ENCODE measurements at regions not wholly inside any gene's neighbourhood (a gene's known extent, or its start where the extent isn't known, plus 50 kb on each side); places are given as distances from the start of the nearest gene placed in this dataset.
"Not testable (repeated sequence)": the region's sequence is repeated elsewhere in the genome, so short reads cannot be mapped to it uniquely, and the experiment has no call there.

DNA sequence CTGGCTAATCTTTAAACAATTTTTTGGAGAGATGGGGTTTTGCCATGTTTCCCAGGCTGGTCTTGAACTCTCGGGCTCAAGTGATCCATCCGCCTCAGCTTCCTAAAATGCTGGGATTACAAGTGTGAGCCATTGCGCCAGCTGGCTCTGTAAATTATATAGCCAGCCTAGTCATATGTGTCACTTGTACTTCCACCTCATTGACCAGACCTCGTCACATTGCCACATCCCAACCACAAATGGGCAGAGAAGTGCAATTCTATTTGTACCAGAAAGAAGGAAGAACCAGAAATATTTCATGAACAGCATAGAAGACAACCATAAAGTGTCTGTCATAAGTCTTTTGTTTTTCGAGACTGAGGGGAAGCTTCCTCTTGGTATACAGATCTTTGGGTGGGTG lies 71.2 kb upstream of the ADRA1D start:
- TF ChIP-seq, protein P1, sequence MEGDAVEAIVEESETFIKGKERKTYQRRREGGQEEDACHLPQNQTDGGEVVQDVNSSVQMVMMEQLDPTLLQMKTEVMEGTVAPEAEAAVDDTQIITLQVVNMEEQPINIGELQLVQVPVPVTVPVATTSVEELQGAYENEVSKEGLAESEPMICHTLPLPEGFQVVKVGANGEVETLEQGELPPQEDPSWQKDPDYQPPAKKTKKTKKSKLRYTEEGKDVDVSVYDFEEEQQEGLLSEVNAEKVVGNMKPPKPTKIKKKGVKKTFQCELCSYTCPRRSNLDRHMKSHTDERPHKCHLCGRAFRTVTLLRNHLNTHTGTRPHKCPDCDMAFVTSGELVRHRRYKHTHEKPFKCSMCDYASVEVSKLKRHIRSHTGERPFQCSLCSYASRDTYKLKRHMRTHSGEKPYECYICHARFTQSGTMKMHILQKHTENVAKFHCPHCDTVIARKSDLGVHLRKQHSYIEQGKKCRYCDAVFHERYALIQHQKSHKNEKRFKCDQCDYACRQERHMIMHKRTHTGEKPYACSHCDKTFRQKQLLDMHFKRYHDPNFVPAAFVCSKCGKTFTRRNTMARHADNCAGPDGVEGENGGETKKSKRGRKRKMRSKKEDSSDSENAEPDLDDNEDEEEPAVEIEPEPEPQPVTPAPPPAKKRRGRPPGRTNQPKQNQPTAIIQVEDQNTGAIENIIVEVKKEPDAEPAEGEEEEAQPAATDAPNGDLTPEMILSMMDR (IDR thresholded peaks at IDR 0.05), result no peak
- no peak for TF ChIP-seq POLR2A (IDR thresholded peaks at IDR 0.05)
- intact Hi-C loops (cut with DNase I), result no loop called here
- ATAC-seq, result no peak
- no peak overlapping the region for H3K4me3 ChIP-seq
- H3K4me1 ChIP-seq, result no peaks in the 10 kb centered on the region
- no peak overlapping the region for H3K27ac ChIP-seq
- 42% methylated on average over 5 of the region's 5 CpGs for WGBS (ENCODE audit: insufficient coverage, low coverage, low lambda C conversion rate, missing lambda C conversion rate)
- DNase-seq, result no peak
- no peaks in the 10 kb centered on the region for H3K36me3 ChIP-seq
- H3K27me3 ChIP-seq, result no peaks in the 10 kb centered on the region
- H3K9me3 ChIP-seq, result no peaks in the 10 kb centered on the region

DNA sequence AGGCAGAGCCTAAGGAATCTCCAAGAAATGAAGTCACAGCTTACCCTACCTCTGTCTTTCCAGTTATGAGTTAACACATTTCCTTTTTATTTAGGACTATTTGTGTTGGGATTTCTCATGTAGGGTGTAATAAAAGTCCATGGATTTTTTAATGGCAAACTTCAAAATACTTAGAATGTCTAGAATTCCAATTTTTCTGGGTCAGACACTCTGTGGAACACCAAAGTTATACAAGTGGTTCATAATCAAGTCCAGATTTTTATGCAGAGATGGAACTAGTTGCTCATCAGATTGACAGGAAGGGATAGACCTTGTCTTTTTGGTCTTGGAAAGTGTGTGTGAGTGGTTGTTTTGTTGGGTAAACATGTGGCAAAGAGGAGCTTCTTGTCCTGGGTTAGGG lies 69.8 kb upstream of the ADRA1D start:
- intact Hi-C loops (cut with DNase I), result no loop called here
- Histone ChIP-seq H3K9me3 (no peaks in the 10 kb centered on the region), H3K36me3 (no peaks in the 10 kb centered on the region), H3K27ac (no peak overlapping the region), H3K4me3 (no peak overlapping the region), H3K4me1 (no peaks in the 10 kb centered on the region), H3K27me3 (no peaks in the 10 kb centered on the region)
- TF ChIP-seq, protein P1 (IDR thresholded peaks at IDR 0.05), result no peak
- TF ChIP-seq POLR2A (IDR thresholded peaks at IDR 0.05), result no peak
- no peak for DNase-seq
- ATAC-seq, result no peak

DNA sequence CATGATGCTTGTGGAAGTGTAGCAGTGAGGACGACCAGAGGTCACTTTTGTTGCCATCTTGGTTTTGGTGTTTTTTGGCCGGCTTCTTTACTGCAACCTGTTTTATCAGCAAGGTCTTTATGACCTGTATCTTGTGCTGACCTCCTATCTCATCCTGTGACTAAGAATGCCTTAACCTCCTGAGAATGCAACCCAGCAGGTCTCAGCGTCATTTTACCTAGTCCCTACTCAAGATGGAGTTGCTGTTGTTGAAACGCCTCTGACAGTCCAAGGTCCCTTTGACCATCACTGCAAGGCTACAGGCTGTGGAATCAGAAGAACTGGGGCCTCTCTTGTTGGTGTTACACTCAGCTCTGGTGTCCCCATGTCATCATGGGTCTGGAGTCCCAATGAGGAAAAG lies 61.5 kb upstream of the ADRA1D start:
- H3K27ac ChIP-seq; H3K4me3 ChIP-seq; ATAC-seq; H3K9me3 ChIP-seq; H3K27me3 ChIP-seq; H3K36me3 ChIP-seq; H3K4me1 ChIP-seq; intact Hi-C loops (cut with DNase I); DNase-seq: not testable (repeated sequence)
- 64% methylated on average over 3 of the region's 4 CpGs for WGBS (ENCODE audit: insufficient coverage, low coverage, low lambda C conversion rate, missing lambda C conversion rate)

DNA sequence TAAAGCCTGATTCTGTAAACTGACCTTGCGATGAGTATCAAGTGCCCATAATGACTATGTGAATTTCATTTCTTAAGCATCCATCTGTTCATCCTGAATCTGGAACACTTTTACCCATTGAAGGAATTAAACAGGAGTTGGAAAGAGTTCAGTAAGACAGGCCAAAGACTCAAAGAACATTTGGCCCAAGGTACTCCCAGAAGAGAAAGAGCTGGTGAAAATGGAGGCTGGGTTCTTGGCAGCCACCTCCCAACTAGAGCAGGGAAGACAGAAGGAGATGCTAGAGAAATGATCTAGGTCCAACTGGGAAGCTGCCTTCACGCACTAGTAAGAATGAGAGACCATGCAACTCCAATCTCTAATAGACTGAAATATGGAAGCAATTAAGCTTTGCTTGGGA lies 57.1 kb upstream of the ADRA1D start:
- Histone ChIP-seq H3K9me3 (no peaks in the 10 kb centered on the region), H3K36me3 (no peaks in the 10 kb centered on the region), H3K27me3 (no peaks in the 10 kb centered on the region), H3K4me1 (no peaks in the 10 kb centered on the region), H3K4me3 (no peak overlapping the region), H3K27ac (no peak overlapping the region)
- DNase-seq (no peak), ATAC-seq (no peak)
- intact Hi-C loops (cut with DNase I), result no loop called here
- TF ChIP-seq POLR2A (IDR thresholded peaks at IDR 0.05), result no peak
- TF ChIP-seq, protein P1 (IDR thresholded peaks at IDR 0.05), result no peak
- 56% methylated on average over 1 of the region's 2 CpGs for WGBS (ENCODE audit: insufficient coverage, low coverage, low lambda C conversion rate, missing lambda C conversion rate)

DNA sequence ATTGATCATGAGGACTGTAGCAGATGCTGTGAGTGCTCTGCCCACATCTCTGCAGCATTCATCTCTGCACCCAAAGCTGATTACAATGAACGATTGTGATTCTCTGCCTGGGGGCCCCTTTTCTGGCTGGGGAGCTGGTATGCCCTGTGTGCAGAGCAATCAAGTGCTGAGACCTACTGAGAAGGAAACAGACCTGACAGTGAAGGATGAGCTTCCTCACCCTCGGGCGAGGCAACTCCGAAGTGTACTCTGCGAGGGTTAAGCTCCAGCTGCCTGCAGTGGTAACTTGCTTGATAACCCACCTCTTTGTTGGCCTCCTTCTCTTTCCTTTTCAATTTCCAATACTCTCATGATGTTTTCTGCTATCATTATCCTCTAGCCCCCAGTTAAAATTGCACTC lies 56.0 kb upstream of the ADRA1D start:
- no peak overlapping the region for H3K27ac ChIP-seq
- H3K27me3 ChIP-seq, result no peaks in the 10 kb centered on the region
- ATAC-seq (no peak), DNase-seq (no peak)
- TF ChIP-seq, protein P1 (IDR thresholded peaks at IDR 0.05), result no peak
- TF ChIP-seq POLR2A (IDR thresholded peaks at IDR 0.05), result no peak
- H3K9me3 ChIP-seq, result no peaks in the 10 kb centered on the region
- no peaks in the 10 kb centered on the region for H3K36me3 ChIP-seq
- H3K4me3 ChIP-seq, result no peak overlapping the region
- no peaks in the 10 kb centered on the region for H3K4me1 ChIP-seq
- 54% methylated on average over 5 of the region's 5 CpGs for WGBS (ENCODE audit: insufficient coverage, low coverage, low lambda C conversion rate, missing lambda C conversion rate)
- intact Hi-C loops (cut with DNase I), result no loop called here

Data from right lobe of liver (tissue), 6 donors.